Activated effector memory CD4-positive, alpha-beta T cell treated with anti-CD3 and anti-CD28 coated beads, Interleukin-2, amount 50 U/mL, for 16 hours (primary cell): ENCODE measurements at regions not wholly inside any gene's neighbourhood (a gene's known extent, or its start where the extent isn't known, plus 50 kb on each side); places are given as distances from the start of the nearest gene placed in this dataset.
"Not testable (repeated sequence)": the region's sequence is repeated elsewhere in the genome, so short reads cannot be mapped to it uniquely, and the experiment has no call there.

Experiments
- DNase-seq: peaks from one replicate; pipeline ENCODE4 v3.0.0-alpha.2; 2020

DNA sequence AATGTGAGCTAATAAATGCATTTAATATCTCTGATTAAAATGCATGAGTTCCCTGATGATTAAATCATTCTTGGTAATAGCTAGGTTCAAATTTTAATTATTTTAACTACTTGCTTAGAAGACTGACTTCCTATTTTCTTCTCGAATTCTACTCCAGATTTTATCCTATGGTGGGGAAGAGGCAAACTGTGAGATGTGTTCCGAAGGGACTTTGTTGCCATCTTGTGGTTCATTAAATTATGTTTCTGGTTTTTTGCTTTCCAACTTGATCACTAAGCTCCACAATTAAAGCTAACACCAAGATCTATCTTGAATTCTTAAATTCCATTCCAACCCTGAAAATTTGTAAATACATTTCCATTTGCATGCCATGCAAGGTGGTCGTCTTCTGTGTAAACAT lies 538.4 kb upstream of the PCDH20 start:
- no peak for DNase-seq

DNA sequence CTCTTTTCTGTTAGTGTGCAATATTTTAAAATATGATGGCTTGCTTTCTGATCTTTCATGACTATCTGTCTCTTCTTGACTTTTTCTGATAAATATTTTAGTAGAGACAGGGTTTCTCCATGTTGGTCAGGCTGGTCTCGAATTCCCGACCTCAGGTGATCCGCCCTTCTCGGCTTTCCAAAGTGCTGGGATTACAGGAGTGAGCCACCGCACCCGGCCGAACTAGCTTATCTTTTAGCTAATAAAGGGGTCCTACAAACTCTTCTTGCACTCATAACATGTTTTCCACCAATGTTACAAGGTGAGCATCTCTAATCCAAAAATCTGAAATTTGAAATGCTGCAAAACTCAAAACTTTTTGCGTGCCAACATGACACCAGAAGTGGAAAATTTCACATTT lies 535.2 kb upstream of the PCDH20 start:
- no peak for DNase-seq

DNA sequence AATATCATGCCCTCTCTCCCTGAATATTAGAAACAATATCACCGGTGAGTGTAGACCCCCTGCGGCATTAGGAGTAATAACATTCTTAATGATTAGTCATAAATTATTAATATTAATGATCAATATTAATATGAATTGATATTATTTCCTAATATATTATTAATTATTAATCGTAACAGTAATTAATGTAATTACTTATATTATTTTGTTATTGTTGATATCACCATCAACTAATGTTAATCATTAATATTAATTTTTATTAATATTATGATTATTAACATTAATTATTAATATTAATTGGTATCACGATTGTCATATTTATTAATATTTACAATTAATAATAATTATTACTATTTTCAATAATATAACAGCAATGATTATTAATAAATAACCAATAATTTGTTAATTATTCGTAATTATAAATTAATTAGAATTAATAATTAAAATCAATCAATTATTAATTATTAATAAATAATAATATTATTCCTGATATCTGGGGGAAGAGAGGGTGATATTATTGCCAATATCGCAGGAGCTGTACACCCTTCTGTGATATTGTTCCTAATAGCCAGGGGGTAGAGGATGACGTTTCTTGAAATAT lies 528.8 kb upstream of the PCDH20 start:
- no peak for DNase-seq

DNA sequence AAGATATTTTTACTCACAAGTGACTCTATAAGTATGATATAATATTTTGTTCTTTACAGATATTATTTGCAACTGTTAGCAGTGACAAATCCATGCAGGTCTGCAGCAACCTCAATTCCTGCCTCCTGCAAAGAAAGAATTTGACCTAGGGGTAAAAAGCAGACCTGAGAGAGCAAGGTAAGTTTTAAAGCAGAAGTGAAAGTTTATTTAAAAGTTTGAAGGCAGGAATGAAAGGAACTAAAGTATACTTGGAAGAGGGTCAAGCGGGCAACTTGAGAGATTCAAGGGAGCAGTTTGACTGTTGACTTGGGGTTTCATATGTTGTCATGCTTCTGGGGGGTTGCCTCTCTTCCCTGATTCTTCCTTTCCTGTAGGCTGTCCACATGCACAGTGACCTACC lies 520.1 kb upstream of the PCDH20 start:
- DNase-seq = no peak

DNA sequence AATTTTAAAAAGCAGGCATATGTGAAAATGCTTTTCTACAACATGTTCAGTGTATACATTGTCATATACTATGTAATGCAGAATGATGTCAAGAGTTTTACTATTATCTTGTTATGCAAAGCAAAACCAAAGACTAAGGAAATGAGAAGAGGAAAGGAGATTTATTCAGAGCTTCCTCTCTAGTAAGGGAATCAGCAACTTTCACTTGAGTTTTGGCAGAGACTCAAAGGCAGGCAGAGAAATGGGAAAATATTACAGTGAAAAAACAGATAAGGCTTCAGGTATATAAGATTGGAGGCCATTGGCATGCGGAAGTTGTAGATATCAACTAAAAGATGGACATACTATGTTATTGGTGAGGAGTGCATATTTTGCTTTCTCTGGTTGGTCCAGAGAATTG lies 512.0 kb upstream of the PCDH20 start:
- DNase-seq = no peak

DNA sequence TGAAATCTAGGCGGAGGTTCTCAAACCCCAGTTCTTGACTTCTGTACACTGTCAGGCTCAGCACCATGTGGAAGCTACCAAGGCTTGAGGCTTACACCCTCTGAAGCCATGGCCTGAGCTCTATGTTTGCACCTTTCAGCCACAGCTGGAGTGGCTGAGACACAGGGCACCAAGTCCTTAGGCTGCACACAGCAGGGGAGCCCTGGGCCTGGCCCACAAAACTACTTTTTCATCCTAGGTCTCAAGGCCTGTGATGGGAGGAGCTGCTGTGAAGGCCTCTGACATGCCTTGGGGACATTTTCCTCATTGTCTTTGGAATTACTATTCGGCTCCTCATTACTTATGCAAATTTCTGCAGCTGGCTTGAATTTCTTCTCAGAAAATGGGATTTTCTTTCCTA lies 503.2 kb upstream of the PCDH20 start:
- no peak for DNase-seq

DNA sequence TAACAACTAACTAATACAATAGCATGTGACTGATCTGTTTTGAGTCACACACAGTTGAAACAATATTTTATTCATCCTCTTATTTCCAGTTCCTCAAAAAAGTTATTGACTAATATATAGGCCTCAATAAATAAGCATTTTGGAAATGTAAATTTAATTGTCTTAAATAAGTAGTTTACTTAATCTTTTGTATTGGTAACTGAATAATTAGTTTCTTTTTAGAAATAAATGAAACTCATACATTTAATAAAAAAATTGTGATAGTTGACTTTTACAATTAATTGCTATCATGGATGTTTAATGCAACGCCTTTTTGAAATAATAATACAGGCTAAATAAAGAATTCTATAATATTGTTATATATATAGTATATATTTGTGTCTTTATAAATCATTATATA lies 500.8 kb upstream of the PCDH20 start:
- no peak for DNase-seq

DNA sequence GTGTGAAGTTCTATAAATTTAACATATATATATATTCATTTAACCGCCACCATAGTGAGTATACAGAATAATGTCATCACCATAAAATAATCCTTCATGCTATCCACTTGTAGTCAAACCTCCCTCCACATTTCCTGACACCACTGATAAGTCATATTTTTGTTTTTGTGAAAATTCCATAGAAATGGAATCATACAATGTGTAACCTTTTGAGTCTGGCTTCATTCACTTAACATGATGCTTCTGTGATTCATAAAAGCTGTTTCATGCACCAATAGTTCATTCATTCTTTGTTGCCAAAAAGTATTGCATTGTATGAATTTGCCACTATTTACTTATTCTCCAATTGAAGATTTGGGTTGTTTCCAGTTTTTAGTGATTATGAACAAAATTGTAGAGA lies 497.5 kb upstream of the PCDH20 start:
- DNase-seq = no peak

DNA sequence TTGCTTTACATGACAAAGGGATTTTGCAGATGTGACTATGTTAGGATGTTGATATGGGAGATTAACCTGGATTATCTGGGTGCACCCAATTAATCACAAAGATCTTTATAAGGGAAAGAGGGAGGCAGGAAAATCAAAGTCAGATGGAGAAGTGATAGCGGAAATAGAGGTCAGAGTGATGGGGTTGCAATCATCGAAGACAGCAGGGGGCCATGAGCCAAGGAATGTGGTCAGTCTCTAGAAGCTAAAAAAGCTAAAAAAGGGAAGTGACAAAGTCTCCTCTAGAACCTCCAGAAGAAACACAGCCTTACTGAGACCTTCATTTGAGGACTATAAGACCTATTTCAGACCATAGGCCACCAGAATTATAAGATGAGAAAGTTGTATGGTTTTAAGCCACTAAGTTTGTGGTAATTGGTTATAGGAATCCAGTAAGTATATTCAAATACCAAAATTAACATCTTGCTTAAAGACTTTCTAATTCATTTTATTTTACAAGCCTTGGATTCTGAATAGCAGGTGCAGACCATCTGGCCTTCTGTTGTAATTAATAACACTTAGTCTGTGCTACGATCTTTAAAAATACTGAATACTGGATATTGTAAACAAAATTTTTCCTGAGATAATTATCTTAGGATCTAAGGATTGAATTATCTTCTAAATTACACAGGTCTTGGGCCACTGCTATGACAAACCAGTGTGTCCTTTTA lies 493.4 kb upstream of the PCDH20 start:
- DNase-seq = no peak

DNA sequence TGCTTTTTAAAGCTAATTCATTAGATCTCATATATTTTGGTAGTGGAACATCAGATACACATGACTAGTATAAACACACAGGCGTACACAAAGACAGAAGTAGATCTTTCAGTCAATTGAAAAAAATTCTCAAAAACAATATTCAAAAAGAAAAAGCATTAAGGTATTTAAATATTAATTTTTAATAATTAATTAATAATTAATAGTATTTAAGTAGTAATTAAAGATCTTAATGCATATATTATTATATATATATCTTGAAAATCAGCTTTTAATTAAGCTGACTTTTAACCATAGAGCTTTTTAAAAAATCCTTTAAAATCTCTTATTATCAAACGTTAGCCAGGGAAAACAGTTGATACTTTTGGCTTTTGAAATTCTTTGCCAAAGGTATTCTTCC lies 489.4 kb upstream of the PCDH20 start:
- DNase-seq = no peak

DNA sequence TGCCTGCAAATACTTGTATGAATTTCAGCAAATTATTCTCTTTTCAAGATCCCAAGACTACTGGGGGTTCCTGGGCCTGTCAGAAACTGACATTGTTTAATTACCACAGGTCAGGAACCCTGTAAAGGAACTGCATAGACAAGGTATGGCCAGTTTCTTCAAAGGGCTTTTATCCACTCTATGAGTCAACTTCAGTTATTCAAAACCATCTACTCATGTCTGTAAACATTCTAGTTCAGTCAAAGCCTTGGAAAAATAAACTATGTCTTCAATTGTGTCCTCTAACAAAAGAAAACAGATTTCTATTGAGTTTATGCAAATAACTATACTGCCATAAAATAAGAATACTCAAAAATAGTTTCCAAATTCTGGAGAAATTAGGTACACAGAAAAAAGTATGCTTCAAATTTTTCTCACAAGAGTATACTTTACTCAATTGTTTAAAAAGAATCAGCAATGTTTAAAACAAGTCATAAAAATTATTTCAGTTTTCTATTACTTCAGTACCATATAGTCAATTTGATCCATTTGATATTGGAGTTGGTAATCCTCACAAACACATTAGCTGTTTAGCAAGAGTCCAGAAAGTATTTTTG lies 486.4 kb upstream of the PCDH20 start:
- no peak for DNase-seq

DNA sequence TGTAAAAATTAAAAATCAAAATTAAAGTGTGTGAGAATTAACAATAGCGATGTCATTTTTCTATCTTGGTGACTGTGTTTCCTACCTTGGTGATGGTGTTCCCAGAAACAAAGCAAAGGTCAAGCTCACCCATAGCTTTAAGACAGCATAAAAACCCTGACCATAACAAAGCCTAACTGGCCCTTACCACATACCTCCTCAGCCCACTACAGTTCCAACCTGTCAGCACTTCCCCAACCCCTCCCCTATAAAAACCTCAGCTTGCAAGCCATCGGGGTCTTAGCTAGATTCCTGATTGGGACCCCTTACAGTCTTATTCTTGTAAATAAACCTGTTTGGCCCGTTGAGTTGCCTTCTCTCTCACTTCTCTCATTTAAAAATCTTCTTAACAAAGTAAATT lies 484.4 kb upstream of the PCDH20 start:
- no peak for DNase-seq

DNA sequence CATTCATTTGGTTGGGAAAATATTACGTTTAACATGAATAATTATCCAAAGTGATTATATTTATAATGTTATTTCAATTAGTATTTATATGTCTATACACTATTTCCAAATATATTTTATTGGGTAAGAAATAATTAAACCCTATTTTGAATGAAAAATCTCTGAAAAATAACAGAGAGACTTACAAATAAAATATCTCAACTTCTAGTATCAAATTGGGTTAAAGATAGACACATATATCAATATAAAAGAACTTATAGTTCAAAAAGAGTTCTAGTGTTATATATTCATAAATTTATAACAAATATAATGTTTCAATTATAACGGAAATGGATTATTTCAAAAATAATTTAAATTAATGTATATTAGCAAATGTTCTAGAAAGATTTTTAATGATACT lies 482.6 kb upstream of the PCDH20 start:
- DNase-seq = no peak

DNA sequence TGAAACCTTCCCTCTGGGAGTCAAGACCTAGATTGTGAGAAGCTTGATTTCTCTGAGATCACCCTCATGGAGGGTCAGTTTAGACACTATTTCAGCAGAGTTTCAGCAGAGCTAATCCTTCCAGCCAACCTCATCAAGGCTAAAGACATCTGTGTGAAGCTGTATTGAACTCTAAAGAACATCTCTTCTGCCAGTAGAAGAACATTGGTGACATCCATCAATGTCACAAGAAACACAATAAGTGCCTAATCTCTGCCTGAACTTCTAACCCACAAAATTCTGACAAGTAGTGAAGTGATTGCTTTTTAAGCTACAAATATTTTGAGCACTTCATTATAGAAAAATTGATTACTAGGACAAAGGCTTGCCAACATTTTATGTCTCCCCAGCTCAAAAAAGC lies 475.8 kb upstream of the PCDH20 start:
- no peak for DNase-seq

DNA sequence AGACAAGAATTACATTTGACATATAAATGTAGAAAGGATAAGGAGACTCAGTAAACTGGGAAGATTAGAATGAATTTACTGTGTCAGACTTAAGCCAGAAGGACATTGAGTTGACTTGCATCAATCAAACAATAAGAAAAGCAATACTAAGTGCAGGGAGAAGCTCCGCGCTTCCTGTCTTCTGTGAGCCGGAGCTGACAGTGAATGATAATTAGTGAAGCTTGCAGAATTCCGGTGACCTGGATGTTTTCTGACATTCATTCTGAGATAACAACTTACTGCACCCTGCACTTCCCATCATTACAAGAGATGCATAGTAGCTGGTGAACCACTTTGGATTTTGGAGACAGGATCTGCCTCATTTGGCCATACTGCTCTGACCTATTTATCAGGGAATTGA lies 469.2 kb upstream of the PCDH20 start:
- no peak for DNase-seq

DNA sequence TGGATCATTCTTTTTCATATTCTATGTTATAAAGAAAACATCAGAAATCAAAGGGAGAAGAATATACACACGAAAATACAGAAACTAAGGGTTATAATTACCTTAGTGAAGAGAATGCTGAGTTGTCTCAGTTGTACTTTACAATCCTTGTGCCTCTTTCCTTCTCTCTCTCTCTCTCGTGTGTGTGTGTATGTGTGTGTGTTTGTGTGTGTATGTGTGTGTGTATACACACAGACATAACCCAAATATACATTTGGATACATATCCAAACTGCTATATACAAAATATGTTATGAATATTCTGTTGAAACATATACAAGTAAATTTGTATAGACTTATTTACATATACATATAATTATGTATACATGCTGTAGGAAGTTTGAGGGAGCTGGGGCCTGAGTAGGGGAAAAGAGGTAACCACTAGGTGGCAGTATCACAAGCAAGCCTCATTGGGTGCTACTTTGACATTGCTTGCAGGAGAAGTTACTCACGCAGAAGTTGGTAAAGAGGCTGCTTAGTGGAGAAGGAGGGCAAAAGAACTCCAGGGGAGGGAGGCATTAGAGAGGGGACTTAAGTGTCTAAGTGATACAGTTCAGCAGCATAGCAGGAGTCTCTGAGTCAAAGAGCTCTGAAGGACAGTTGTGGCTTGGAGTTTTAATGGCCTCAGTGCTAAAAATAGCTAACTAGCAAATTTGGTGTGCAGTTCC lies 465.1 kb upstream of the PCDH20 start:
- no peak for DNase-seq

DNA sequence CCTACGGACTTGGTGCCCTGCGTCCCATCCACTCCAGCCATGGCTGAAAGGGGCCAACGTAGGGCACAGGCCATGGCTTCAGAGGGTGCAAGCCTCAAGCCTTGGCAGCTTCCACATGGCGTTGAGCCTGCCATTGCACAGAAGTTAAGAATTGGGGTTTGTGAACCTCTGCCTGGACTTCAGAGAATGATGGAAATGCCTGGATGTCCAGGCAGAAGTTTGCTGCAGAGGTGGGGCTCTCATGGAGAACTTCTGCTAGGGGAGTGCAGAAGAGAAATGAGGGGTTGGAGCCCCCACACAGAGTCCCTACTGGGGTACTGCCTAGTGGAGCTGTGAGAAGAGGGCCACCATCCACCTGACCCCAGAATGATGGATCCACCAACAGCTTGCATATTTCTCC lies 462.9 kb upstream of the PCDH20 start:
- DNase-seq = not testable (repeated sequence)

DNA sequence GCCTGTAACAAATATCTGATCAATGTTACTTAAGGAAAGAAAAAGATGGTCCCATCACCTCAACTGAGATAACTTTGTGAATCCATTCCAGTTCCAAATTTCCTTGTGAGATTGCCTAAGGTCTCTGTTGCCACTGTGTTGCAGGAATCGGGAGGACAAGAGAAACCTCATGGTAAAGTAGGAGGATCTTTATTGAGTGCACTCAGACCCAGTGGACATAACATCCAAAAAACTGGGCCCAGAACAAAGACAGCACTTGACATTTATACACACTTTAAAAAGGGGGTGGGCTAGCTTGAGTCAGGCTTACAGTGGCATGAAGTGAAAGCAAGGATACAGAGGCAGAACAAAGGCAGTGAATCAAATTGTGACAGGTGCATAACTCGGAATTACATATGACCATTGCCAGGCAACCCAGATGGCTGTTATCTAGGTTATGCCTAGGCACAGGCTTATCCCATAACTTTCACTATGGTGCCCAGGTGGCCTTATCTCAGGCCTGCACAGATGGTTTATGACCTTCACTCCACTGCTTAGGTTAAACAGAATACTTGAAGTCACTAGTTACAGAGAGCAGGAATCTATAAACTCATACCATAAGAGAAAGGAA lies 459.4 kb upstream of the PCDH20 start:
- DNase-seq = no peak

DNA sequence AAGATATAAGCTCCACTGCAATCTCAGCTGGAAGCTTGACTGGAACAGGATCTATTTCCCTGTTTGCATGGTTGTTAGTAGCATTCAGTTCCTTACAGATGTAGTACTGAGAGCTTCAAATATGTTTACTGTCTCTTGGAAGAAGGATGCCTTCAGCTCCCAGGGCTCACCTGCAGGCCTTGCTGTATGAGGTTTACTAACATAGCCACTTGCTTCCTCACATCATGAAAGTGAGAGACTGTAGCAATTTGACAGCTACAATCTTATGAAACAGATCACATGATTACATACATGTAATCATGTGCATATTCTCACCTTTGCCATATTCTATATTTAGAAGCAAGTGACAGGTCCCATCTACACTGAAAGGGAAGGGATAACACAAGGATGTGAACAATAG lies 458.1 kb upstream of the PCDH20 start:
- DNase-seq = no peak

DNA sequence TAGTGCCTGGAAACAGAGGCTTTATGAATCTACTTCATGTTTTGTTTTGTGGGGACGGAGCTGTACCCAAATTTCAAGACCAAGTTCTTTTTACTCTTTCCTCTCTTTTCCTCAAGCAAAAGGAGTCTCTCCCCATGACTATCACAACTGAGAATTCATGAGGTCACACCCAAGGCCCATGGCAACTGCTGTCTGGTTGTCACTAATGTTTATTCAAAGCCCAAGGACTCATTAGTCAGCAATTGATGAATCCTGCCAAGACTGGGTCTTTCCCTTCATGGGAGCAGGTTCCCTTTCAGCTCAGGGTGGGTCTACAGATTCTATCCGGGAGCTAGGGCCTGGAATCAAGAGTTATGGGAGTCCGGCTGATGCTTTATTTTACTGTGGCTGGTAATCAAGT lies 441.5 kb upstream of the PCDH20 start:
- no peak for DNase-seq

DNA sequence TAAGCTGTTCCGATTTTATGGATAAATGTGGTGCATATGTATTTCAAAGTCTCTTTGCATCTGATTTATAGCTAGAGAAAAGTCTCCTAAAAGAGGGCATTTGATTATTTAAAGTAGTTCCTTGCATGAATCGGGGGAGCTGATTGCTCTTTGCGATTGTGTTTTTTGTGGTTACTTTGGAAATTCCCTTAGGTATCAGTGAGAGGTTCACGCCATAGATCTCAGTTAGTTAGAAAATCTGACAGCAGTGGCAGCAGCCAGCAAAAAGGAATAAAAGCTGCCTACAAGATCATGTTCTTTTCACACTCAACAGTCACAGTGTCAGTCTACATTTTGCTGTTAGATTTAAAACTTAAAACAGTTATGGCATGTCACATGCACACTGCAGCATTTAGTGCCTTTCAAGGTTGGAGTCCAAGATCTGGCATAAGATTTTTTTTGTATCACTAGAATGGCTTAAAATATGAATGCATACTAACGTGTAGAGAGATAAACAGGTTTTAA lies 436.5 kb upstream of the PCDH20 start:
- DNase-seq = no peak

DNA sequence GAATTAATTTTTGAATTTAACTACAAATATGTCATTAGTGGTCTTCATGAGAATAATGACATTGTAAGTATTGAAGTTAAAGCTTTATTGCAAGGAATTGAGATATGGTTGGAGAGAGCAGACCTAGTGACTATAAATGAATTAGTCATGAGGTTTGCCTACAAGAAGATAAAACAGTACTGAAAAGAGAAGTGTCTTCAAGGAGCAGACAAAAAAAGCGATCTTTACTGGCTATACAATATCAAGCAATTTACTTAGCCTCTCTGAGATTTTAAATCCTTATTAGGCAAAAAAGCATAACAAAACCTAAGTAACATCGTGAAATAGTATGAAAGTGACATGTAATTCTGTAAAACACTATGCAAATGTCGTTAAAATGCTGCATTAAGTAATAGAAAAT lies 435.1 kb upstream of the PCDH20 start:
- DNase-seq = no peak

DNA sequence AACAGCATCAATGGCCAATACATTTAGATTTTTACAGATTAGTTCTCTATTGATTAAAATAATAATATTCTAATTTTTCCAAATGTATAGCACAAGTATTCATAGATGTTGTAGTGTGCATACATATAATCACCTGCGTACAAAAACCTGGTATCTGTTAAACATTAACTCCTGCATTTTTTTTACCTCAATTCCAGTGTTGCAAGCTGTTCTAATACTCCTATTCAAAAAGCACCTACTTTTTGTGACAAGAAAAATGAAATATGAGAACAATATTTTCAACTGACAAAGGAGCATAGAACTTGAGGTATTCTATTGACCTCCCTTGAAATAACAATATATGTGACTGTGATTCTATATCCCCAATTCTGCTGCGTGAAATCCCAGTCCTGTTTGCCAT lies 422.9 kb upstream of the PCDH20 start:
- no peak for DNase-seq

DNA sequence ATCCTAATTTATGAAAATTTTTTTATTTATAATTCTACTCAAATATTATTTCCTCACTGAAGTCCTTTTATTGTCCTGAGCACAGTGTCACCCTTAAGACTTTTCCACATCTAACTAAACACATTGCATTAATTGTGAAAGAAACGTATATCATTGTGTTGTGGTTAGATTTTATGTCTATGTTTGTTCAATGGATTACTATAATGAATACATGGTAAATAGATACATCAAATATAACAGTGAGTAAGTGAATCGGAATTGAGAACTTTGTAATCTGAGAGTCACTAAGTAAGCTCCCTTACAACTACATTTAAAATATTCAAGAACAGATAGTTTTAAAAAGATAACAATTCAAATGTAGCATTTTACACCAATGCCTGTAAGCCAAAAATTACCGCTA lies 417.6 kb upstream of the PCDH20 start:
- DNase-seq = no peak
